AG09309 (cell line): ENCODE measurements at regions not wholly inside any gene's neighbourhood (a gene's known extent, or its start where the extent isn't known, plus 50 kb on each side); places are given as distances from the start of the nearest gene placed in this dataset.
"Not testable (repeated sequence)": the region's sequence is repeated elsewhere in the genome, so short reads cannot be mapped to it uniquely, and the experiment has no call there.

ENCODE experiments used
- DNase-seq: peaks from one replicate; pipeline ENCODE4 v3.0.0-alpha.2; 2010; ENCODE audit warnings: low read depth
- H3K4me3 ChIP-seq: 2 replicates; pipeline ENCODE4 v1.5.1; 2011; ENCODE audit warnings: mild to moderate bottlenecking, low read depth, low read length, moderate library complexity; ENCODE audit not compliant: control insufficient read depth
- CTCF ChIP-seq: IDR thresholded peaks from 2 replicates; pipeline ENCODE4 v1.5.1; 2011; ENCODE audit warnings: mild to moderate bottlenecking, low read depth, low read length, inconsistent platforms; ENCODE audit not compliant: insufficient read depth, control insufficient read depth; ENCODE audit errors: missing control alignments

GRCh38 chr4:55028196-55028595 lies 97.2 kb downstream of the KDR start:
- no peak for DNase-seq
- H3K4me3 ChIP-seq: no peak overlapping the region
- TF ChIP-seq CTCF: no peak

- H3K4me3 ChIP-seq: no peak overlapping the region
- DNase-seq: no peak
- TF ChIP-seq CTCF: no peak
These were observed 97.8 kb downstream of the KDR start for GRCh38 chr4:55027596-55027995.

GRCh38 chr4:55025456-55025855 lies 99.9 kb downstream of the KDR start:
- not testable (repeated sequence) for H3K4me3 ChIP-seq, DNase-seq

GRCh38 chr4:55023030-55023429 lies 102.4 kb downstream of the KDR start:
- no peak for DNase-seq
- TF ChIP-seq CTCF: no peak
- H3K4me3 ChIP-seq: no peak overlapping the region

- TF ChIP-seq CTCF: no peak
- DNase-seq: no peak
- no peak overlapping the region for H3K4me3 ChIP-seq
These were observed 104.2 kb downstream of the KDR start for GRCh38 chr4:55021214-55021613.

GRCh38 chr4:55020131-55020530 lies 105.3 kb downstream of the KDR start:
- no peak for DNase-seq
- no peak for TF ChIP-seq CTCF

GRCh38 chr4:55018978-55019377 lies 106.4 kb downstream of the KDR start:
- H3K4me3 ChIP-seq: no peak overlapping the region
- no peak for DNase-seq
- TF ChIP-seq CTCF: no peak

More at GRCh38 chr4:55020131-55020530, 105.3 kb downstream of the KDR start:
- H3K4me3 ChIP-seq: no peak overlapping the region

GRCh38 chr4:55018521-55018920 lies 106.9 kb downstream of the KDR start:
- H3K4me3 ChIP-seq: no peak overlapping the region
- no peak for DNase-seq
- no peak for TF ChIP-seq CTCF
